HG03139 (cell line): ENCODE measurements at regions not wholly inside any gene's neighbourhood (a gene's known extent, or its start where the extent isn't known, plus 50 kb on each side); places are given as distances from the start of the nearest gene placed in this dataset.

Experiments used
- ATAC-seq: cut with Tn5 transposase; IDR thresholded peaks from one replicate; pipeline ENCODE4 v1.9.1; 2021; ENCODE audit not compliant: unreplicated experiment

- ATAC-seq: no peak
Observed at GRCh38 chr2:66382091-66382490, 52.8 kb upstream of the MEIS1 start.

DNA sequence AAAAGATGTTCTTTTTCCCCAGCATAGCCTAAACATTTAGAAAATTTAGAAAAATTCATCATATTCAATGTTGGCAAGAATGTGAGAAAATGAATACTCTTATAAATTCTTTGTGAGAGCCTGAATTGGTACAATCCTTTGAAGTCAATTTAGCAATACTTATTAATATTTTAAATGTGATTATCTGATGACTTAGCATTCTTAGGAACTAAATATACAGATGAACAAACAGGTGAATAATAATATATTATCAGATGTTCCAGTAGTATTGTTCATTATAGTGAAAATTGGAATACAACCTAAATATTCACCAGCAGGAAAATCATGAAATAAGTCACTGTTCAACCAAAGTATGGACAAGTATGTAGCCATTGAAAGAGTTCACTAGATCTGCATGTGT is 55.5 kb upstream of the MEIS1 start:
- ATAC-seq: no peak

GRCh38 chr2:66377832-66378231 is 57.1 kb upstream of the MEIS1 start:
- ATAC-seq: no peak

GRCh38 chr2:66370824-66371223 is 64.1 kb upstream of the MEIS1 start:
- ATAC-seq: no peak

- no peak for ATAC-seq
Observed at GRCh38 chr2:66366619-66367018, 68.3 kb upstream of the MEIS1 start.

GRCh38 chr2:66364495-66365333 is 70.2 kb upstream of the MEIS1 start:
- no peak for ATAC-seq

DNA sequence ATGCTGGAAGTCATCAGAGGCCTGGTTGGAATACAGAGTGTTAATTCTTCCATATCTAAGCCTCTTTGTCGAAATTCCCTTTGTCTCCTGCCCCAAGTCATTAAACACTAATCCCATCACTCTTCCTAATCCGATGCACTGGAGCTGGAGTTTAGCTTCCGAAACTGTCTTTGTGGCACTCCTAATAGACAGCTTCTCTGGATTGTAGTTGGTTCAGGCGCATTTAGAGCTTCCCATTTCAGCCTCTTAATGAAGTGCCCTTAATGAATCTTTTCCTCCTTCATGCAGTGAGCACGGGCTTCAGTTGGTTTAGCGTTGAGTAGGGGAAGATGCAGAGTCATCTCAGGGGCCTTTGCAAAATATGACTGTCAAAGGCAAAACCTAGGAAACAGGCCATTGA is 72.2 kb upstream of the MEIS1 start:
- no peak for ATAC-seq

GRCh38 chr2:66346231-66346664 is 88.7 kb upstream of the MEIS1 start:
- ATAC-seq: no peak

DNA sequence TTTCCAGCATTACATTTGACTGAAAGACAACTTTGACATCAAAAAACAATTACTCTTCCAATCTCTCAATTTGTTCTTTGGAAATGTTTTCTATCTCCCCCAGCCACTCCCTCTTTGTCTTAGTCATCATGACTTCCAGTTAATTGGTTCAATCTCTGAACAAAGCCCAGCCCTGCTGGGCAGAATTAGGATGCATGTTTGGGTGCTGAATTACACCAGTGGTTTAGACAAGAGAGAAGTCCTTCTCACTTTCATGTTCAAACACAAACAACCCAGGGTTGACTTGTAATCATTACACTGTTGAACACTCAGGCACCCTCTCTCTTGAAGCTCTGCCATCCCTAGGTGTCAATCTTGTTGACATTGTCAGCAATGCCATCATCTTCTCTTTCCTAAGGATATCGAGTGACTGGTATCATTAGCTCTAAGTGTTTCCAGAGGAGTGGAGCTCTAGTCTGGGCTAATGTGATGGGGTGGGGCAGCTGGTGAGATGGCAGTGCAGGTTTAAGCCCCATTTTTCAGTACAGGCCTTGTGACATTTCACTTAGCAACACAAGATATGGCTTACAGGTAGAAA is 90.8 kb upstream of the MEIS1 start:
- no peak for ATAC-seq

GRCh38 chr2:66343259-66343658 is 91.7 kb upstream of the MEIS1 start:
- ATAC-seq: no peak

DNA sequence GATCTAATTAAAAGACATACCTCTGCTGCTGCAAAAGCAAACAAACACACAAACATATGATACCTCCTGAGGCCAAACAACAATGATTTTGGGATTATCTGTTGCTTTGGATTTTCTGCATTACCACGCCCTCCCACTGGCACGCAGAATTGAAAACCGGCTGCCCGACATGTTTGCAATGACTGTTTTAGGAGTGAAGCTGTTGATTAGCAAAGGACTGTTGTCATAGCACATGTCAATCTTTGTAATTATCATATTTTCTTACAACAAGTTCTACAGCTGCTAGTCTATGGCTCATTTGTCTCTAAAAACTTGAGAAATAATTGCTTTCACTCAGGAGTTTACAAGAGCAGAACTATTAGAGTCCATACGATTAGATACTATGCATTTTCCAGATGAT is 94.4 kb upstream of the MEIS1 start:
- no peak for ATAC-seq

DNA sequence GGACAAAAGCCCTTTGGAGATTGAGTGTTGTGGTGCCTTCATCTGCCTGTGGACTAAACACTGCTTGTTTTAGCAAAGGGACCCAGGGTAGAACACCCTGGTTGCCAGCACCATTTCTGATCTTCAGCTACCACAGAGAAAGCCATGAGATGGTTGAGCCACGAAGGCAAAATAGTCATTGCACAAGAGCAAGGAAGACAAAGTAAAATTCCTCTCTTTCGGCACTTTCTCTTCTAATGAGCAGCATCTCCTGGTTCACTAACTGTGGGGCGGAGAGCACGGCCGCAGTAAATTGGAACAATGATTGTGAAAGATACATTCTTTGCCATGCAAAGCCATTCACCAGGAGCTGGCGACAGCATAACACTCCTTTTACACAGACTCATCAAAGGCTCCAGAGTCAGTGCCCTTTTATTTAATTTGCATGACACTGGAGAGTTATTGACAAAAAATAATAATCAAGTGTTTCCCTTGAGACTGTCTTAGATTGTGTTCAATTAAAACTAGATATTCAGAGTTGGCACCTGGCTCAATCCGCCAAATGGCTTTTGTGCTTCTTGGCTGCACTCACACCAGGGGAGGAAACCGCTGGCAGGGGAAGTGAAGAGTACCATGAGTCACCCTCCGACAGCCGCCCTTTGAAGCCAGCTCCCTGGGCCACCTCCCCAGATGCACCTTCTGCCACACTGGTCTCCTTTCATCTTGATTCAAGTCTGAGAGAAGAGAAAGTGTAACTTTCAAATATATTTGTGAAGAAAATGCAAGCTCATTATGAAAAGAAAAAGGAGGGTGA is 100.5 kb upstream of the MEIS1 start:
- no peak for ATAC-seq

- ATAC-seq: no peak
Observed at GRCh38 chr2:66331176-66331575, 103.7 kb upstream of the MEIS1 start.

GRCh38 chr2:66329081-66329605 is 105.8 kb upstream of the MEIS1 start:
- ATAC-seq: no peak

DNA sequence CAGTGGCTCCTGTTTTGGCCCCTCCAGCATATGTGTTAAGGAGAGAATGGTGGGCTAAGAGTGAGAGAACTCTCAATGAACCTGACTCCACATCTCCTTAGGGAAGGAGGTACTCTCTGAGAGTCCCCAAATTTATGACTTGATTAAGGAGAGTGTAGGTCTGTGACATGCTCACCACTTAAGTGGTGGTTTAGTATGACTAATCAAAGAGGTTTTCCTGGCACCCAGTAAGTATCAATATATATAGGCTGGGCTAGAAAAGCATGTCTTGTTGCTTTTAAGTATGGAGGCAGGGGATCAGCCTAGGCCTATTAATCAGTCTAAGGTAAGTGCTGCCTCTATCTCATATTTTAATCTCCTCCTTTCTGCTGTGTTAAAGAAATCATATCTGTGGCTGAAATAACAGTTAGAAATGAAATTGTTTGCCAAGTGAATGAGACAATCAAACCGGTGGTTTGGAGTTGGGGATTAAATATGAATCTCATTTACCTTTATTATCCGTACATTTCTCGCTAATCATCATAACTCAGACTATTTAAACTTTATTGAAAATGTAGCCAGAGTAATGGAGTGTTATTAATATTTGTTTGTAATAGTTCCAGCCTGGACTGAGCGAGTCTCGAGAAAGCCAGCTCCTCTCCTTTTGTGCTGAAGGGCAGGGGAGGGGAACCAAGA is 107.7 kb upstream of the MEIS1 start:
- ATAC-seq: no peak

GRCh38 chr2:66324909-66325528 is 109.9 kb upstream of the MEIS1 start:
- ATAC-seq: no peak

GRCh38 chr2:66324356-66324755 is 110.6 kb upstream of the MEIS1 start:
- no peak for ATAC-seq

DNA sequence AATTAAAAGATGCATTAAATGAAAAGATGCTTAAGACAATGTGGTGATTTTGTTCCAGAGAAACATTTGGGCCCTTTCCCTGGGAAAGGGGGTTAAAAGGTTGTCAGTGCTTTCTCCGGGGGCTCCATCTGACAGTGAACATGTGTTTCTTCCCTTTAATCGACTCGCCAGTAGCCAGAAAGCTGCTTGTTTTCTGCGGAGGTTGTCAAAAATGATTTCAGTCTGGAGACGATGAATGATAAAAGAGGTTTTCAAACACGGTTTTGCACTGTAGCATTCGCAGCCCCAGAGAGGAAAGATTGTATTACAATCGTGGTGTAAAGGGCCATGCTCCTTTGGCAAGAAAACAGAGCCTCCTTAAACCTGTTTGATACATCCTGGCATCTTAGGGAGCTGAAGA is 111.5 kb upstream of the MEIS1 start:
- no peak for ATAC-seq

DNA sequence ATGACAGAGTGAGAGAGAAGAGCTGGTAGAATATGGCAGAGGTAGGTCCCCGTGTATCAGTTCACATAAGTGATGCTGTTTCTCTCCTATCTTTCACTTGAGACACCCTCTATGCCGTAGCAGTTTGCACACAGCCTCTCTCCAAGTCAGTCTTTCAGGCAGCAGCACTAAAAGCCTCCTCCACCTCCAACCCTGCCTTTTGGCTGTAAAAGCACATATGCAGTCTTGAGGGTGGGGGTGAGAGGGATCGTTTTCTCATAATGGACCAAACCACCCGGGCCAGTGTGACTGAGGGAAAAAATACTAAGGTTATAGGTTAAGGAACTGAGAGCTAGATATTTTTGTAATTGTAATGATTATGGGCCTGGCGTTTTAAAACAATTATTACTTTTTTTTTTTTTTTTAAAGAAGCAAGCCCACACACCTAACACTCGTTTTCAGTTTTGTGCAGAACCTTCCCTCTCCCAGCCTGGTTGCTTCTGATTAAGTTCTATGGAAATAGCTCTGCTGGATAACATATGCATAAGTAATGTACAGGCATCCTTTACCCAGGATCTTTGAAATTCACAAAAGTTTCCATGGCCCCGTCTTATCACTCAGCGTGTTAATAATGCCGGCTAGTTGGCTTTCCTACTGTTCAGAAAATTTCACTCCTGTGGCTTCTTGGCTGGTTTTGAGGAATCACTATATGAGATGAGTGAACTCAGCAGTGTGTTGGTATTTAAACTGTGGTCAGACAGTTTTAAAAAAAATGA is 112.2 kb upstream of the MEIS1 start:
- no peak for ATAC-seq

GRCh38 chr2:66318009-66318561 is 116.8 kb upstream of the MEIS1 start:
- ATAC-seq: no peak
